ENCODE measurements at regions not wholly inside any gene's neighbourhood (a gene's known extent, or its start where the extent isn't known, plus 50 kb on each side); places are given as distances from the start of the nearest gene placed in this dataset.
"Not testable (repeated sequence)": the region's sequence is repeated elsewhere in the genome, so short reads cannot be mapped to it uniquely, and the experiment has no call there.

- DNase-seq (ENCODE audit: low spot score), result no peak
Measured at GRCh38 chr16:64358291-64358690, 763.6 kb downstream of the CDH11 start.

- peak; percentile 83 for DNase-seq (ENCODE audit: low spot score)
Measured at GRCh38 chr16:64356267-64356666, 765.6 kb downstream of the CDH11 start.

- no peak for DNase-seq (ENCODE audit: low spot score)
Measured at GRCh38 chr16:64352246-64352645, 769.6 kb downstream of the CDH11 start.

GRCh38 chr16:64351121-64351520 is 770.7 kb downstream of the CDH11 start:
- no peak for DNase-seq (ENCODE audit: low spot score)

GRCh38 chr16:64346080-64346479 is 775.8 kb downstream of the CDH11 start:
- DNase-seq (ENCODE audit: low spot score), result no peak

GRCh38 chr16:64345142-64345541 is 776.7 kb downstream of the CDH11 start:
- DNase-seq (ENCODE audit: low spot score), result no peak

- DNase-seq (ENCODE audit: low spot score), result not testable (repeated sequence)
Measured at GRCh38 chr16:64343820-64344443, 777.9 kb downstream of the CDH11 start.

GRCh38 chr16:64343061-64343819 is 778.6 kb downstream of the CDH11 start:
- no peak for DNase-seq (ENCODE audit: low spot score)

GRCh38 chr16:64341336-64341735 is 780.5 kb downstream of the CDH11 start:
- DNase-seq (ENCODE audit: low spot score), result not testable (repeated sequence)

GRCh38 chr16:64339052-64339770 is 782.7 kb downstream of the CDH11 start:
- DNase-seq (ENCODE audit: low spot score), result peak; percentile 78

GRCh38 chr16:64321881-64322280 is 800.0 kb downstream of the CDH11 start:
- no peak for DNase-seq (ENCODE audit: low spot score)

GRCh38 chr16:64321066-64321465 is 800.8 kb downstream of the CDH11 start:
- DNase-seq (ENCODE audit: low spot score), result no peak

GRCh38 chr16:64317601-64318000 is 804.3 kb downstream of the CDH11 start:
- DNase-seq (ENCODE audit: low spot score), result no peak

GRCh38 chr16:64313726-64314125 is 808.1 kb downstream of the CDH11 start:
- DNase-seq (ENCODE audit: low spot score), result no peak

- no peak for DNase-seq (ENCODE audit: low spot score)
Measured at GRCh38 chr16:64312980-64313379, 808.9 kb downstream of the CDH11 start.

GRCh38 chr16:64312292-64312691 is 809.6 kb downstream of the CDH11 start:
- no peak for DNase-seq (ENCODE audit: low spot score)

GRCh38 chr16:64311241-64311640 is 810.6 kb downstream of the CDH11 start:
- no peak for DNase-seq (ENCODE audit: low spot score)

- no peak for DNase-seq (ENCODE audit: low spot score)
Measured at GRCh38 chr16:64309398-64310110, 812.3 kb downstream of the CDH11 start.

- DNase-seq (ENCODE audit: low spot score), result no peak
Measured at GRCh38 chr16:64308721-64309120, 813.1 kb downstream of the CDH11 start.

GRCh38 chr16:64307431-64307830 is 814.4 kb downstream of the CDH11 start:
- DNase-seq (ENCODE audit: low spot score), result no peak

- DNase-seq (ENCODE audit: low spot score), result no peak
Measured at GRCh38 chr16:64305663-64306062, 816.2 kb downstream of the CDH11 start.

- no peak for DNase-seq (ENCODE audit: low spot score)
Measured at GRCh38 chr16:64304951-64305350, 816.9 kb downstream of the CDH11 start.

All from AG08395 (cell line).